ENCODE measurements at regions not wholly inside any gene's neighbourhood (a gene's known extent, or its start where the extent isn't known, plus 50 kb on each side); places are given as distances from the start of the nearest gene placed in this dataset.

DNA sequence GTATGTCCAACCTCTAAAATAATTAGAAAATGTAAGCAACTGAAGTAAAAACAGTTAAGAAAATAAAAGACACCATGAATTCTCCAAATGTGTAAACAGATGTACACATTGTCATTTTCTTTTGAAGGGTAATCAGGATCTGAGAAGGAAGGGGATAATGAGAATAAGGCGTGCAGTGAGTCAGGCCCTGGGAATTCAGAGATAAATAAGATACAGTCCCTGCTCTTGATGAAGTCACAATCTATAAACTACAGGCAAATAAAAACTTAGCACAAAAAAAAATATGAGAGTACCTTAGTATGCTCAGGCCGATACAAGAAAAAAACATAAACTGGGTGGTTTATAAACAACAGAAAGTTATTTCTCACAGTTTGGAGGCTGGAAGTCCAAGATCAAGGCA is 315.3 kb downstream of the DNAH5 start:
- TF ChIP-seq EP300 (IDR thresholded peaks at IDR 0.05): no peak
- TF ChIP-seq, protein P1, sequence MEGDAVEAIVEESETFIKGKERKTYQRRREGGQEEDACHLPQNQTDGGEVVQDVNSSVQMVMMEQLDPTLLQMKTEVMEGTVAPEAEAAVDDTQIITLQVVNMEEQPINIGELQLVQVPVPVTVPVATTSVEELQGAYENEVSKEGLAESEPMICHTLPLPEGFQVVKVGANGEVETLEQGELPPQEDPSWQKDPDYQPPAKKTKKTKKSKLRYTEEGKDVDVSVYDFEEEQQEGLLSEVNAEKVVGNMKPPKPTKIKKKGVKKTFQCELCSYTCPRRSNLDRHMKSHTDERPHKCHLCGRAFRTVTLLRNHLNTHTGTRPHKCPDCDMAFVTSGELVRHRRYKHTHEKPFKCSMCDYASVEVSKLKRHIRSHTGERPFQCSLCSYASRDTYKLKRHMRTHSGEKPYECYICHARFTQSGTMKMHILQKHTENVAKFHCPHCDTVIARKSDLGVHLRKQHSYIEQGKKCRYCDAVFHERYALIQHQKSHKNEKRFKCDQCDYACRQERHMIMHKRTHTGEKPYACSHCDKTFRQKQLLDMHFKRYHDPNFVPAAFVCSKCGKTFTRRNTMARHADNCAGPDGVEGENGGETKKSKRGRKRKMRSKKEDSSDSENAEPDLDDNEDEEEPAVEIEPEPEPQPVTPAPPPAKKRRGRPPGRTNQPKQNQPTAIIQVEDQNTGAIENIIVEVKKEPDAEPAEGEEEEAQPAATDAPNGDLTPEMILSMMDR (IDR thresholded peaks at IDR 0.05): no peak

All from sigmoid colon (tissue), 4 donors.